GM12891 (cell line): ENCODE measurements at regions not wholly inside any gene's neighbourhood (a gene's known extent, or its start where the extent isn't known, plus 50 kb on each side); places are given as distances from the start of the nearest gene placed in this dataset.
"Not testable (repeated sequence)": the region's sequence is repeated elsewhere in the genome, so short reads cannot be mapped to it uniquely, and the experiment has no call there.

ENCODE experiments used
- DNase-seq: peaks from one replicate; pipeline ENCODE4 v3.0.0; 2011; ENCODE audit warnings: low spot score; ENCODE audit not compliant: insufficient read length
- FAIRE-seq: peaks from 2 replicates; lab custom pipeline; 2011; peaks lifted over from hg19 to GRCh38; lab: Jason Lieb, UNC
- PAX5 ChIP-seq: IDR thresholded peaks from 2 replicates; pipeline ENCODE4 v1.6.1; 2011; ENCODE audit warnings: low read length, moderate library complexity, mild to moderate bottlenecking; ENCODE audit not compliant: insufficient read depth, severe bottlenecking
- POLR2A ChIP-seq: IDR thresholded peaks from 2 replicates; pipeline ENCODE4 v1.6.1; 2011; ENCODE audit warnings: low read depth, low read length, control low read depth
- POLR2AphosphoS5 ChIP-seq: IDR thresholded peaks from 2 replicates; pipeline ENCODE4 v1.6.1; 2011; ENCODE audit warnings: low read depth, low read length, control low read depth
- POU2F2 ChIP-seq: IDR thresholded peaks from 2 replicates; pipeline ENCODE4 v1.6.1; 2011; ENCODE audit warnings: low read depth, mild to moderate bottlenecking, control low read depth, low read length, moderate library complexity
- SPI1 ChIP-seq: IDR thresholded peaks from 2 replicates; pipeline ENCODE4 v1.6.1; 2011; ENCODE audit warnings: low read depth, low read length, control low read depth
- TAF1 ChIP-seq: IDR thresholded peaks from 2 replicates; pipeline ENCODE4 v1.6.1; 2011; ENCODE audit warnings: low read depth, low read length, control low read depth

GRCh38 chrX:94942603-94943002 is 1268.6 kb downstream of the FAM133A start:
- TF ChIP-seq TAF1 (no peak), POLR2AphosphoS5 (no peak), SPI1 (no peak), POLR2A (no peak), POU2F2 (no peak), PAX5 (no peak)
- no peak for DNase-seq
- no peak for FAIRE-seq

- DNase-seq, FAIRE-seq: not testable (repeated sequence)
These were observed 1272.1 kb downstream of the FAM133A start for GRCh38 chrX:94946137-94946536.

- FAIRE-seq (peak; percentile 16), DNase-seq (no peak)
- TF ChIP-seq PAX5: no peak
- no peak for TF ChIP-seq POLR2AphosphoS5
- no peak for TF ChIP-seq POLR2A
- no peak for TF ChIP-seq SPI1
- no peak for TF ChIP-seq TAF1
- TF ChIP-seq POU2F2: no peak
These were observed 1287.7 kb downstream of the FAM133A start for GRCh38 chrX:94961730-94962129.

- DNase-seq (no peak), FAIRE-seq (no peak)
- TF ChIP-seq POU2F2 (no peak), POLR2AphosphoS5 (no peak), POLR2A (no peak), PAX5 (no peak), TAF1 (no peak)
These were observed 1303.6 kb downstream of the FAM133A start for GRCh38 chrX:94977562-94977961.

- no peak for DNase-seq
- no peak for FAIRE-seq
- TF ChIP-seq POLR2A: no peak
- no peak for TF ChIP-seq POLR2AphosphoS5
- TF ChIP-seq TAF1: no peak
- TF ChIP-seq POU2F2: no peak
- no peak for TF ChIP-seq SPI1
- no peak for TF ChIP-seq PAX5
These were observed 1304.0 kb downstream of the FAM133A start for GRCh38 chrX:94977986-94978385.
